ENCODE measurements at regions not wholly inside any gene's neighbourhood (a gene's known extent, or its start where the extent isn't known, plus 50 kb on each side); places are given as distances from the start of the nearest gene placed in this dataset.

DNA sequence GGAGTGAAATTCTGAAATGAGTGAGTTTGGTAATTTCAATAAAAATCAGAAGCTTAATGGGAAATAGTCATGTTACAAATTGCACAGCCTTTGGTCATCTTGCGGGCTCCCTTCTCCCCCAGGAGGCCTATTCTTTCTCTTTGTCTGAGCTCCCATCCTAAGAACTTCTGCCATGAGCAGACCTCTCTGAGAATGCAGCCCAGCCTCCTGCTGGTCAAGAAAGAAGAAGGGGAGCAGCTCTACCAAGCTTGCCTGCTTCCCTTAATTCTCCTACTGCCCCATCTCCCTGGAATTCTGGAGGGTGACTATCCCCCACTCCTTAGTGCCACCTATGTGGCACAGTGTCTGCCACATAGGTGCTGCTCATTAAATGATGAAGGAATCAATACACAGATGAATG is 300.7 kb upstream of the DAB1 start:
- DNase-seq (ENCODE audit: low read depth, low spot score) (no peak), FAIRE-seq (no peak), ATAC-seq (no peak)
- Histone ChIP-seq H3K9me3 (replicated peaks; ENCODE audit: control insufficient read depth, insufficient read depth, low read length) (no peaks in the 10 kb centered on the region), H3K4me3 (no peak overlapping the region), H3K9ac (ENCODE audit: control insufficient read depth, insufficient read depth, low read length) (no peak overlapping the region), H3K4me2 (ENCODE audit: control insufficient read depth, insufficient read depth) (no peak overlapping the region), H3K27ac (ENCODE audit: control insufficient read depth, insufficient read depth) (no peak overlapping the region), H3K27me3 (replicated peaks in 1 of 2; ENCODE audit: control insufficient read depth in 2 of 2, insufficient read depth in 2 of 2, low read length in 1 of 2) (no peaks in the 10 kb centered on the region; a peak in 1 of 4 replicates), H3K4me1 (ENCODE audit: control insufficient read depth, insufficient read depth, low read length) (no peaks in the 10 kb centered on the region), H2AFZ (ENCODE audit: control insufficient read depth, low read depth, low read length) (no peak overlapping the region), H3K36me3 (ENCODE audit: control insufficient read depth in 2 of 2, insufficient read depth in 2 of 2, low read length in 1 of 2) (no peaks in the 10 kb centered on the region), H4K20me1 (ENCODE audit: control insufficient read depth, insufficient read depth) (no peaks in the 10 kb centered on the region), H3K79me2 (ENCODE audit: control insufficient read depth, insufficient read depth, low read length) (no peaks in the 10 kb centered on the region)
- ChIA-PET POLR2A (no interaction called here), RAD21 (ENCODE audit: unreplicated experiment) (no interaction called here), SMC1A (ENCODE audit: uncharacterized antibody, unreplicated experiment) (no interaction called here), CTCF (no interaction called here)
- in situ Hi-C loops (cut with MboI) (no loop called here), intact Hi-C loops (cut with micrococcal nuclease; ENCODE audit: unreplicated experiment) (no loop called here)
- no TSS peak for BruUV-seq (replicated peaks)
- 0% methylated on average over 1 of the region's 1 CpG for WGBS (ENCODE audit: insufficient coverage, insufficient replicate concordance, low lambda C conversion rate, missing lambda C conversion rate)
- TF ChIP-seq, protein P1, sequence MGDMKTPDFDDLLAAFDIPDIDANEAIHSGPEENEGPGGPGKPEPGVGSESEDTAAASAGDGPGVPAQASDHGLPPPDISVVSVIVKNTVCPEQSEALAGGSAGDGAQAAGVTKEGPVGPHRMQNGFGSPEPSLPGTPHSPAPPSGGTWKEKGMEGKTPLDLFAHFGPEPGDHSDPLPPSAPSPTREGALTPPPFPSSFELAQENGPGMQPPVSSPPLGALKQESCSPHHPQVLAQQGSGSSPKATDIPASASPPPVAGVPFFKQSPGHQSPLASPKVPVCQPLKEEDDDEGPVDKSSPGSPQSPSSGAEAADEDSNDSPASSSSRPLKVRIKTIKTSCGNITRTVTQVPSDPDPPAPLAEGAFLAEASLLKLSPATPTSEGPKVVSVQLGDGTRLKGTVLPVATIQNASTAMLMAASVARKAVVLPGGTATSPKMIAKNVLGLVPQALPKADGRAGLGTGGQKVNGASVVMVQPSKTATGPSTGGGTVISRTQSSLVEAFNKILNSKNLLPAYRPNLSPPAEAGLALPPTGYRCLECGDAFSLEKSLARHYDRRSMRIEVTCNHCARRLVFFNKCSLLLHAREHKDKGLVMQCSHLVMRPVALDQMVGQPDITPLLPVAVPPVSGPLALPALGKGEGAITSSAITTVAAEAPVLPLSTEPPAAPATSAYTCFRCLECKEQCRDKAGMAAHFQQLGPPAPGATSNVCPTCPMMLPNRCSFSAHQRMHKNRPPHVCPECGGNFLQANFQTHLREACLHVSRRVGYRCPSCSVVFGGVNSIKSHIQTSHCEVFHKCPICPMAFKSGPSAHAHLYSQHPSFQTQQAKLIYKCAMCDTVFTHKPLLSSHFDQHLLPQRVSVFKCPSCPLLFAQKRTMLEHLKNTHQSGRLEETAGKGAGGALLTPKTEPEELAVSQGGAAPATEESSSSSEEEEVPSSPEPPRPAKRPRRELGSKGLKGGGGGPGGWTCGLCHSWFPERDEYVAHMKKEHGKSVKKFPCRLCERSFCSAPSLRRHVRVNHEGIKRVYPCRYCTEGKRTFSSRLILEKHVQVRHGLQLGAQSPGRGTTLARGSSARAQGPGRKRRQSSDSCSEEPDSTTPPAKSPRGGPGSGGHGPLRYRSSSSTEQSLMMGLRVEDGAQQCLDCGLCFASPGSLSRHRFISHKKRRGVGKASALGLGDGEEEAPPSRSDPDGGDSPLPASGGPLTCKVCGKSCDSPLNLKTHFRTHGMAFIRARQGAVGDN (IDR thresholded peaks at IDR 0.05) = no peak
- TF ChIP-seq KDM1A (IDR thresholded peaks at IDR 0.05; ENCODE audit: borderline replicate concordance) (no peak), KLF5 (IDR thresholded peaks at IDR 0.05; ENCODE audit: partially characterized antibody) (no peak), PAX5 (IDR thresholded peaks at IDR 0.05; ENCODE audit: borderline replicate concordance, low read depth, low read length) (no peak), ESRRA (IDR thresholded peaks at IDR 0.05; ENCODE audit: low read length) (no peak), BRCA1 (IDR thresholded peaks at IDR 0.05; ENCODE audit: low read depth, low read length) (no peak)
- TF ChIP-seq, protein P2, sequence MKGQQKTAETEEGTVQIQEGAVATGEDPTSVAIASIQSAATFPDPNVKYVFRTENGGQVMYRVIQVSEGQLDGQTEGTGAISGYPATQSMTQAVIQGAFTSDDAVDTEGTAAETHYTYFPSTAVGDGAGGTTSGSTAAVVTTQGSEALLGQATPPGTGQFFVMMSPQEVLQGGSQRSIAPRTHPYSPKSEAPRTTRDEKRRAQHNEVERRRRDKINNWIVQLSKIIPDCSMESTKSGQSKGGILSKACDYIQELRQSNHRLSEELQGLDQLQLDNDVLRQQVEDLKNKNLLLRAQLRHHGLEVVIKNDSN (IDR thresholded peaks at IDR 0.05; ENCODE audit: borderline replicate concordance, extremely low read length, insufficient read depth, low read depth, low read length) = no peak
- TF ChIP-seq, protein P3, sequence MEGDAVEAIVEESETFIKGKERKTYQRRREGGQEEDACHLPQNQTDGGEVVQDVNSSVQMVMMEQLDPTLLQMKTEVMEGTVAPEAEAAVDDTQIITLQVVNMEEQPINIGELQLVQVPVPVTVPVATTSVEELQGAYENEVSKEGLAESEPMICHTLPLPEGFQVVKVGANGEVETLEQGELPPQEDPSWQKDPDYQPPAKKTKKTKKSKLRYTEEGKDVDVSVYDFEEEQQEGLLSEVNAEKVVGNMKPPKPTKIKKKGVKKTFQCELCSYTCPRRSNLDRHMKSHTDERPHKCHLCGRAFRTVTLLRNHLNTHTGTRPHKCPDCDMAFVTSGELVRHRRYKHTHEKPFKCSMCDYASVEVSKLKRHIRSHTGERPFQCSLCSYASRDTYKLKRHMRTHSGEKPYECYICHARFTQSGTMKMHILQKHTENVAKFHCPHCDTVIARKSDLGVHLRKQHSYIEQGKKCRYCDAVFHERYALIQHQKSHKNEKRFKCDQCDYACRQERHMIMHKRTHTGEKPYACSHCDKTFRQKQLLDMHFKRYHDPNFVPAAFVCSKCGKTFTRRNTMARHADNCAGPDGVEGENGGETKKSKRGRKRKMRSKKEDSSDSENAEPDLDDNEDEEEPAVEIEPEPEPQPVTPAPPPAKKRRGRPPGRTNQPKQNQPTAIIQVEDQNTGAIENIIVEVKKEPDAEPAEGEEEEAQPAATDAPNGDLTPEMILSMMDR (IDR thresholded peaks at IDR 0.05 in 2 of 3, conservative IDR thresholded peaks at IDR 0.05 in 1 of 3; ENCODE audit: control insufficient read depth in 2 of 3, extremely low read depth in 1 of 3, insufficient read depth in 1 of 3, low read depth in 3 of 3, low read length in 3 of 3) = no peak
- TF ChIP-seq, protein P4, sequence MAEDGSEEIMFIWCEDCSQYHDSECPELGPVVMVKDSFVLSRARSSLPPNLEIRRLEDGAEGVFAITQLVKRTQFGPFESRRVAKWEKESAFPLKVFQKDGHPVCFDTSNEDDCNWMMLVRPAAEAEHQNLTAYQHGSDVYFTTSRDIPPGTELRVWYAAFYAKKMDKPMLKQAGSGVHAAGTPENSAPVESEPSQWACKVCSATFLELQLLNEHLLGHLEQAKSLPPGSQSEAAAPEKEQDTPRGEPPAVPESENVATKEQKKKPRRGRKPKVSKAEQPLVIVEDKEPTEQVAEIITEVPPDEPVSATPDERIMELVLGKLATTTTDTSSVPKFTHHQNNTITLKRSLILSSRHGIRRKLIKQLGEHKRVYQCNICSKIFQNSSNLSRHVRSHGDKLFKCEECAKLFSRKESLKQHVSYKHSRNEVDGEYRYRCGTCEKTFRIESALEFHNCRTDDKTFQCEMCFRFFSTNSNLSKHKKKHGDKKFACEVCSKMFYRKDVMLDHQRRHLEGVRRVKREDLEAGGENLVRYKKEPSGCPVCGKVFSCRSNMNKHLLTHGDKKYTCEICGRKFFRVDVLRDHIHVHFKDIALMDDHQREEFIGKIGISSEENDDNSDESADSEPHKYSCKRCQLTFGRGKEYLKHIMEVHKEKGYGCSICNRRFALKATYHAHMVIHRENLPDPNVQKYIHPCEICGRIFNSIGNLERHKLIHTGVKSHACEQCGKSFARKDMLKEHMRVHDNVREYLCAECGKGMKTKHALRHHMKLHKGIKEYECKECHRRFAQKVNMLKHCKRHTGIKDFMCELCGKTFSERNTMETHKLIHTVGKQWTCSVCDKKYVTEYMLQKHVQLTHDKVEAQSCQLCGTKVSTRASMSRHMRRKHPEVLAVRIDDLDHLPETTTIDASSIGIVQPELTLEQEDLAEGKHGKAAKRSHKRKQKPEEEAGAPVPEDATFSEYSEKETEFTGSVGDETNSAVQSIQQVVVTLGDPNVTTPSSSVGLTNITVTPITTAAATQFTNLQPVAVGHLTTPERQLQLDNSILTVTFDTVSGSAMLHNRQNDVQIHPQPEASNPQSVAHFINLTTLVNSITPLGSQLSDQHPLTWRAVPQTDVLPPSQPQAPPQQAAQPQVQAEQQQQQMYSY (CRISPR knock-in tag; IDR thresholded peaks at IDR 0.05) = no peak
- TF ChIP-seq, protein P5, sequence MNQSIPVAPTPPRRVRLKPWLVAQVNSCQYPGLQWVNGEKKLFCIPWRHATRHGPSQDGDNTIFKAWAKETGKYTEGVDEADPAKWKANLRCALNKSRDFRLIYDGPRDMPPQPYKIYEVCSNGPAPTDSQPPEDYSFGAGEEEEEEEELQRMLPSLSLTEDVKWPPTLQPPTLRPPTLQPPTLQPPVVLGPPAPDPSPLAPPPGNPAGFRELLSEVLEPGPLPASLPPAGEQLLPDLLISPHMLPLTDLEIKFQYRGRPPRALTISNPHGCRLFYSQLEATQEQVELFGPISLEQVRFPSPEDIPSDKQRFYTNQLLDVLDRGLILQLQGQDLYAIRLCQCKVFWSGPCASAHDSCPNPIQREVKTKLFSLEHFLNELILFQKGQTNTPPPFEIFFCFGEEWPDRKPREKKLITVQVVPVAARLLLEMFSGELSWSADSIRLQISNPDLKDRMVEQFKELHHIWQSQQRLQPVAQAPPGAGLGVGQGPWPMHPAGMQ (IDR thresholded peaks at IDR 0.05; ENCODE audit: borderline replicate concordance) = no peak
- TF ChIP-seq, protein P6, sequence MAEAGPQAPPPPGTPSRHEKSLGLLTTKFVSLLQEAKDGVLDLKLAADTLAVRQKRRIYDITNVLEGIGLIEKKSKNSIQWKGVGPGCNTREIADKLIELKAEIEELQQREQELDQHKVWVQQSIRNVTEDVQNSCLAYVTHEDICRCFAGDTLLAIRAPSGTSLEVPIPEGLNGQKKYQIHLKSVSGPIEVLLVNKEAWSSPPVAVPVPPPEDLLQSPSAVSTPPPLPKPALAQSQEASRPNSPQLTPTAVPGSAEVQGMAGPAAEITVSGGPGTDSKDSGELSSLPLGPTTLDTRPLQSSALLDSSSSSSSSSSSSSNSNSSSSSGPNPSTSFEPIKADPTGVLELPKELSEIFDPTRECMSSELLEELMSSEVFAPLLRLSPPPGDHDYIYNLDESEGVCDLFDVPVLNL (IDR thresholded peaks at IDR 0.05; ENCODE audit: low read depth, low read length) = no peak

Measured in GM12878 (cell line).